ENCODE measurements at regions not wholly inside any gene's neighbourhood (a gene's known extent, or its start where the extent isn't known, plus 50 kb on each side); places are given as distances from the start of the nearest gene placed in this dataset.

GRCh38 chr4:175369087-175369486 is 443.0 kb downstream of the GPM6A start:
- no peak overlapping the region for H3K4me3 ChIP-seq (ENCODE audit: low read length)
- TF ChIP-seq, protein P1, sequence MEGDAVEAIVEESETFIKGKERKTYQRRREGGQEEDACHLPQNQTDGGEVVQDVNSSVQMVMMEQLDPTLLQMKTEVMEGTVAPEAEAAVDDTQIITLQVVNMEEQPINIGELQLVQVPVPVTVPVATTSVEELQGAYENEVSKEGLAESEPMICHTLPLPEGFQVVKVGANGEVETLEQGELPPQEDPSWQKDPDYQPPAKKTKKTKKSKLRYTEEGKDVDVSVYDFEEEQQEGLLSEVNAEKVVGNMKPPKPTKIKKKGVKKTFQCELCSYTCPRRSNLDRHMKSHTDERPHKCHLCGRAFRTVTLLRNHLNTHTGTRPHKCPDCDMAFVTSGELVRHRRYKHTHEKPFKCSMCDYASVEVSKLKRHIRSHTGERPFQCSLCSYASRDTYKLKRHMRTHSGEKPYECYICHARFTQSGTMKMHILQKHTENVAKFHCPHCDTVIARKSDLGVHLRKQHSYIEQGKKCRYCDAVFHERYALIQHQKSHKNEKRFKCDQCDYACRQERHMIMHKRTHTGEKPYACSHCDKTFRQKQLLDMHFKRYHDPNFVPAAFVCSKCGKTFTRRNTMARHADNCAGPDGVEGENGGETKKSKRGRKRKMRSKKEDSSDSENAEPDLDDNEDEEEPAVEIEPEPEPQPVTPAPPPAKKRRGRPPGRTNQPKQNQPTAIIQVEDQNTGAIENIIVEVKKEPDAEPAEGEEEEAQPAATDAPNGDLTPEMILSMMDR (conservative IDR thresholded peaks at IDR 0.05), result no peak
- no peaks in the 10 kb centered on the region for H3K9me3 ChIP-seq (ENCODE audit: control insufficient read depth, low read length)
- H3K27ac ChIP-seq (ENCODE audit: low read depth, low read length), result no peak overlapping the region
- no peaks in the 10 kb centered on the region for H3K36me3 Mint-ChIP-seq (ENCODE audit: low read depth)
- H3K9ac ChIP-seq (ENCODE audit: extremely low read depth, low read length, poor library complexity, severe bottlenecking), result no peak overlapping the region
- H3K27ac Mint-ChIP-seq, result no peak overlapping the region
- 88 to 93% methylated on average over 3 to 6 of the region's 6 CpGs for WGBS, 2 experiments (ENCODE audit: insufficient coverage in 1 of 2, insufficient read length in 1 of 2)
- H3K9me3 Mint-ChIP-seq, result no peaks in the 10 kb centered on the region
- DNase-seq, result no peak
- H3K4me1 Mint-ChIP-seq, result peaks cover 11% of the 10 kb centered on the region
- H3K4me1 ChIP-seq (ENCODE audit: control insufficient read depth, insufficient read depth, low read length), result no peaks in the 10 kb centered on the region
- H3K4me3 Mint-ChIP-seq, result no peak overlapping the region
- H3K27me3 ChIP-seq (ENCODE audit: control insufficient read depth, insufficient read depth, low read length, poor library complexity, severe bottlenecking), result no peaks in the 10 kb centered on the region
- peaks cover 2% of the 10 kb centered on the region for H3K27me3 Mint-ChIP-seq (ENCODE audit: insufficient read depth)
- no peaks in the 10 kb centered on the region for H3K36me3 ChIP-seq (ENCODE audit: control insufficient read depth, insufficient read depth, low read length)

DNA sequence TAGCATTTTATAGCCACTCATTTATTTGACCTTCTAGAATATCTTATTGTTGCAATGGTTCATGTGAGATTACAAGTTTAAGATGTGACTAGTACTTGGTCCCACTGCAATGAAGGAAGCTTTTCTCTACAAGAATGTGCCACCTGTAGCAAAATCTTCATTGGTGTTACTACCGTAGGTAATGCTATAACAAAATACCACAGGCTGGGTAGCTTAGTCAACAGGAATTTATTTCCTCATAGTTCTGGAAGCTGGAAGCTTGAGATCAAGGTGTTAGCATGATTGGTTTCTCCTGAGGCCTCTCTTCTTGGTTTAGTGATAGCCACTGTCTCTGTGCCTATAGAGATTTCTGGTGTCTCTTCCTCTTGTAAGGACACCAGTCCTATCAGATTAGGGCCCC is 441.0 kb downstream of the GPM6A start:
- H3K27me3 Mint-ChIP-seq (ENCODE audit: insufficient read depth), result peaks cover 2% of the 10 kb centered on the region
- WGBS, 2 experiments (ENCODE audit: insufficient coverage in 1 of 2, insufficient read length in 1 of 2), result 95% methylated on average over 1 of the region's 1 CpG; no CpG with 5 or more reads in 1 of the 2 experiments
- Histone ChIP-seq H3K4me3 (ENCODE audit: low read length) (no peak overlapping the region), H3K9ac (ENCODE audit: extremely low read depth, low read length, poor library complexity, severe bottlenecking) (no peak overlapping the region), H3K4me1 (ENCODE audit: control insufficient read depth, insufficient read depth, low read length) (no peaks in the 10 kb centered on the region), H3K36me3 (ENCODE audit: control insufficient read depth, insufficient read depth, low read length) (no peaks in the 10 kb centered on the region), H3K9me3 (ENCODE audit: control insufficient read depth, low read length) (no peaks in the 10 kb centered on the region), H3K27me3 (ENCODE audit: control insufficient read depth, insufficient read depth, low read length, poor library complexity, severe bottlenecking) (no peaks in the 10 kb centered on the region), H3K27ac (ENCODE audit: low read depth, low read length) (no peak overlapping the region)
- H3K4me3 Mint-ChIP-seq, result no peak overlapping the region
- H3K27ac Mint-ChIP-seq, result no peak overlapping the region
- TF ChIP-seq, protein P1 (conservative IDR thresholded peaks at IDR 0.05), result no peak
- no peak for DNase-seq
- no peaks in the 10 kb centered on the region for H3K36me3 Mint-ChIP-seq (ENCODE audit: low read depth)
- H3K4me1 Mint-ChIP-seq, result no peaks in the 10 kb centered on the region
- no peaks in the 10 kb centered on the region for H3K9me3 Mint-ChIP-seq

- Mint-ChIP-seq H3K36me3 (ENCODE audit: low read depth) (no peaks in the 10 kb centered on the region), H3K4me1 (peaks cover 13% of the 10 kb centered on the region), H3K4me3 (no peak overlapping the region), H3K27me3 (ENCODE audit: insufficient read depth) (peaks cover 2% of the 10 kb centered on the region), H3K9me3 (peaks cover 1% of the 10 kb centered on the region), H3K27ac (no peak overlapping the region)
- peaks cover 7% of the 10 kb centered on the region for H3K4me1 ChIP-seq (ENCODE audit: control insufficient read depth, insufficient read depth, low read length)
- H3K4me3 ChIP-seq (ENCODE audit: low read length), result no peak overlapping the region
- no peak for DNase-seq
- TF ChIP-seq, protein P1 (conservative IDR thresholded peaks at IDR 0.05), result no peak
- H3K27me3 ChIP-seq (ENCODE audit: control insufficient read depth, insufficient read depth, low read length, poor library complexity, severe bottlenecking), result no peaks in the 10 kb centered on the region
- no peak overlapping the region for H3K27ac ChIP-seq (ENCODE audit: low read depth, low read length)
- H3K9ac ChIP-seq (ENCODE audit: extremely low read depth, low read length, poor library complexity, severe bottlenecking), result no peak overlapping the region
- H3K9me3 ChIP-seq (ENCODE audit: control insufficient read depth, low read length), result no peaks in the 10 kb centered on the region
- no peaks in the 10 kb centered on the region for H3K36me3 ChIP-seq (ENCODE audit: control insufficient read depth, insufficient read depth, low read length)
Measured at GRCh38 chr4:175373031-175373430, 439.0 kb downstream of the GPM6A start.

Data from endodermal cell (in vitro differentiated cells).